ENCODE measurements at regions not wholly inside any gene's neighbourhood (a gene's known extent, or its start where the extent isn't known, plus 50 kb on each side); places are given as distances from the start of the nearest gene placed in this dataset.

DNA sequence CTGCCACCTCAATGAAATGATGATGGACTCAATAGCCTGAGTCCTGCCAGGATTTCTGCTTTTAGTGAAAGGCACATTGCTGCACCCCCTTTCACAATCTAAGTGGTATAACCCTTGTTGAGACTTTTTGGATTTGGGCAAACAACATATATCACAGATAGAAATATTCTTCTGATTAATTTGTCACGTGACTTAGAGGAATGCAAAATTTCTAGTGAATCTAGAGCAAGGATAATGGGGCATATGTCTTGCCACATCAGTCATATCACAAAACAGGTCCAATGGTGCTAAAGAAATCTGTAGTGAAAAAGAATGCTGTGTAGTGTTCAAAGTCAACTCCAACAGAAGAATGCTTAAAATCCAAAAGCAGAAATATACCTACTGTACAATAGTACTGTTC is 1386.3 kb downstream of the LRFN5 start:
- no peak for TF ChIP-seq CTCF (IDR thresholded peaks at IDR 0.05; ENCODE audit: low read depth, low read length, poor library complexity, severe bottlenecking)
- no peak for TF ChIP-seq EZH2phosphoT487 (IDR thresholded peaks at IDR 0.05; ENCODE audit: borderline replicate concordance, low read length)
